ENCODE measurements at regions not wholly inside any gene's neighbourhood (a gene's known extent, or its start where the extent isn't known, plus 50 kb on each side); places are given as distances from the start of the nearest gene placed in this dataset.

GRCh38 chr1:82972841-82973553, 1025.9 kb downstream of the TTLL7 start:
- H3K27me3 ChIP-seq (replicated peaks; ENCODE audit: insufficient read depth) = no peaks in the 10 kb centered on the region
- no peak overlapping the region for H3K27ac ChIP-seq
- no peaks in the 10 kb centered on the region for H3K4me1 ChIP-seq (ENCODE audit: control insufficient read depth in 1 of 2, low read depth in 2 of 2)
- ATAC-seq (ENCODE audit: insufficient number of reproducible peaks, low FRiP score, low read depth) = no peak
- no peaks in the 10 kb centered on the region for H3K9me3 ChIP-seq
- H3K4me3 ChIP-seq = no peak overlapping the region
- TF ChIP-seq, protein P1, sequence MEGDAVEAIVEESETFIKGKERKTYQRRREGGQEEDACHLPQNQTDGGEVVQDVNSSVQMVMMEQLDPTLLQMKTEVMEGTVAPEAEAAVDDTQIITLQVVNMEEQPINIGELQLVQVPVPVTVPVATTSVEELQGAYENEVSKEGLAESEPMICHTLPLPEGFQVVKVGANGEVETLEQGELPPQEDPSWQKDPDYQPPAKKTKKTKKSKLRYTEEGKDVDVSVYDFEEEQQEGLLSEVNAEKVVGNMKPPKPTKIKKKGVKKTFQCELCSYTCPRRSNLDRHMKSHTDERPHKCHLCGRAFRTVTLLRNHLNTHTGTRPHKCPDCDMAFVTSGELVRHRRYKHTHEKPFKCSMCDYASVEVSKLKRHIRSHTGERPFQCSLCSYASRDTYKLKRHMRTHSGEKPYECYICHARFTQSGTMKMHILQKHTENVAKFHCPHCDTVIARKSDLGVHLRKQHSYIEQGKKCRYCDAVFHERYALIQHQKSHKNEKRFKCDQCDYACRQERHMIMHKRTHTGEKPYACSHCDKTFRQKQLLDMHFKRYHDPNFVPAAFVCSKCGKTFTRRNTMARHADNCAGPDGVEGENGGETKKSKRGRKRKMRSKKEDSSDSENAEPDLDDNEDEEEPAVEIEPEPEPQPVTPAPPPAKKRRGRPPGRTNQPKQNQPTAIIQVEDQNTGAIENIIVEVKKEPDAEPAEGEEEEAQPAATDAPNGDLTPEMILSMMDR (IDR thresholded peaks at IDR 0.05) = no peak
- no peak for DNase-seq (ENCODE audit: low spot score)
- no peaks in the 10 kb centered on the region for H3K36me3 ChIP-seq

GRCh38 chr1:82969340-82969739, 1029.6 kb downstream of the TTLL7 start:
- no peak overlapping the region for H3K27ac ChIP-seq
- H3K4me3 ChIP-seq = no peak overlapping the region
- ATAC-seq (ENCODE audit: insufficient number of reproducible peaks, low FRiP score, low read depth) = no peak
- DNase-seq (ENCODE audit: low spot score) = no peak
- TF ChIP-seq, protein P1 (IDR thresholded peaks at IDR 0.05) = no peak
- H3K4me1 ChIP-seq (ENCODE audit: control insufficient read depth in 1 of 2, low read depth in 2 of 2) = no peaks in the 10 kb centered on the region
- H3K27me3 ChIP-seq (replicated peaks; ENCODE audit: insufficient read depth) = no peaks in the 10 kb centered on the region
- H3K9me3 ChIP-seq = no peaks in the 10 kb centered on the region
- H3K36me3 ChIP-seq = no peaks in the 10 kb centered on the region

DNA sequence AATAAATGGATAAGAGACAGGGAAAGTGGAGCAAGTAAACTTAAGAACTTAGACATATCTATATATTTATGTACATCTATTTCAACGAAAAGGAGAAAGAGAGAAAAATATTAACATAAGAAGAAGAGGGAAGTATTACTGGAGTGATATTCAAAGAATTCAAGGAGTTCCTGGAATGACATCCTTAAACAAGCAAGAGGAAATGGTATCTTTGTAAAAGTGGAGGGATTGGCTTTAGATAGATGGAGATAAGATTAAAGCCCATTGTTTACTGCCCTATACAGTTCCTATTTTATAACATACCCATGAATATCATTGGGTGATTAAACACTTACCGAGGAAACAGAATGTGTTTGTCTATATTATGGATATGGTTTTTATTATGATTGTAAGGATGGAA, 1036.3 kb downstream of the TTLL7 start:
- no peaks in the 10 kb centered on the region for H3K4me1 ChIP-seq (ENCODE audit: control insufficient read depth in 1 of 2, low read depth in 2 of 2)
- DNase-seq (ENCODE audit: low spot score) (no peak), ATAC-seq (ENCODE audit: insufficient number of reproducible peaks, low FRiP score, low read depth) (no peak)
- no peak overlapping the region for H3K27ac ChIP-seq
- H3K36me3 ChIP-seq = no peaks in the 10 kb centered on the region
- H3K27me3 ChIP-seq (replicated peaks; ENCODE audit: insufficient read depth) = no peaks in the 10 kb centered on the region
- no peak overlapping the region for H3K4me3 ChIP-seq
- H3K9me3 ChIP-seq = no peaks in the 10 kb centered on the region
- TF ChIP-seq, protein P1 (IDR thresholded peaks at IDR 0.05) = no peak

GRCh38 chr1:82950606-82951200, 1048.2 kb downstream of the TTLL7 start:
- DNase-seq (ENCODE audit: low spot score) (no peak), ATAC-seq (ENCODE audit: insufficient number of reproducible peaks, low FRiP score, low read depth) (no peak)
- Histone ChIP-seq H3K27ac (no peak overlapping the region), H3K4me3 (no peak overlapping the region), H3K27me3 (replicated peaks; ENCODE audit: insufficient read depth) (no peaks in the 10 kb centered on the region), H3K4me1 (ENCODE audit: control insufficient read depth in 1 of 2, low read depth in 2 of 2) (no peaks in the 10 kb centered on the region), H3K36me3 (no peaks in the 10 kb centered on the region), H3K9me3 (no peaks in the 10 kb centered on the region)
- TF ChIP-seq, protein P1 (IDR thresholded peaks at IDR 0.05) = no peak

GRCh38 chr1:82948386-82948785, 1050.5 kb downstream of the TTLL7 start:
- H3K36me3 ChIP-seq = no peaks in the 10 kb centered on the region
- DNase-seq (ENCODE audit: low spot score) = no peak
- no peaks in the 10 kb centered on the region for H3K4me1 ChIP-seq (ENCODE audit: control insufficient read depth in 1 of 2, low read depth in 2 of 2)
- no peaks in the 10 kb centered on the region for H3K9me3 ChIP-seq
- no peak for ATAC-seq (ENCODE audit: insufficient number of reproducible peaks, low FRiP score, low read depth)
- H3K27me3 ChIP-seq (replicated peaks; ENCODE audit: insufficient read depth) = no peaks in the 10 kb centered on the region
- TF ChIP-seq, protein P1 (IDR thresholded peaks at IDR 0.05) = no peak
- H3K27ac ChIP-seq = no peak overlapping the region
- H3K4me3 ChIP-seq = no peak overlapping the region

Data from thoracic aorta (tissue), 2 donors.